ENCODE measurements at regions not wholly inside any gene's neighbourhood (a gene's known extent, or its start where the extent isn't known, plus 50 kb on each side); places are given as distances from the start of the nearest gene placed in this dataset.
"Not testable (repeated sequence)": the region's sequence is repeated elsewhere in the genome, so short reads cannot be mapped to it uniquely, and the experiment has no call there.

DNA sequence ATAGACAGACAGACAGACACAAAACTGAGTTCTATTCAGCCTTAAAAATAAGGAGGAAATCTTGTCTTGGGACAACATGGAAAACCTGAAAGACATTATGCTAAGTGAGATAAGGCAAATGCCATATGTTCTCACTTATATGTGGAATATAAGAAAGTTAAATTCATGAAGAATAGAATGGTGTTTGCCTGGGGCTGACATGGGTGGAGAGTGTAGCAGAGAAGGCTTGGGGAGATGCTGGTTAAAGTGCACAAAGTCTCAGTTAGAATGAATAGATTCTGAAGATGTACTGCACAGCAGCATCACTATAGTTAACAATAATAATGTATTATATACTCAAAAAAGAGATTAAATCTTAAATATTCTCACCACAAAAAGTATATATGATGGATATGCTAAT lies 355.5 kb downstream of the LRRIQ3 start:
- no peak for DNase-seq (ENCODE audit: low spot score)

DNA sequence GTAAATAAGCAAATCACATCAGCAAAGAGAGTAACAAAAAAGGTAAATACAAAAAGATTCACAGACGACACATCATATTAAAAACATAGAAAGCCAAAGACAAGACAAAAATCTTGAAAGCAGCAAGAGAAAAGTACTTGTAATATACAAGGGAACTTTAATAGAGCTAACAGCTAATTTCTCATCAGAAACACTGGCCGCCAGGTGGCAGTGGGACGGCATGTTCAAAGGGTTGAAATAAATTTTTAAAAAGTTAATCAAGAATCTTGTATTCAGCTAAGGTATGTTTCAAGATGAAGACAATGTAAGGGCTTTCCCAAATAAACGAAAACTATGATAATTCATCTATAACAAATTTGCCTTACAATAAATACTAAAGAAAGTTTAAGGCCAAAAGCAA lies 358.1 kb downstream of the LRRIQ3 start:
- peak; percentile 4 for DNase-seq (ENCODE audit: low spot score)

DNA sequence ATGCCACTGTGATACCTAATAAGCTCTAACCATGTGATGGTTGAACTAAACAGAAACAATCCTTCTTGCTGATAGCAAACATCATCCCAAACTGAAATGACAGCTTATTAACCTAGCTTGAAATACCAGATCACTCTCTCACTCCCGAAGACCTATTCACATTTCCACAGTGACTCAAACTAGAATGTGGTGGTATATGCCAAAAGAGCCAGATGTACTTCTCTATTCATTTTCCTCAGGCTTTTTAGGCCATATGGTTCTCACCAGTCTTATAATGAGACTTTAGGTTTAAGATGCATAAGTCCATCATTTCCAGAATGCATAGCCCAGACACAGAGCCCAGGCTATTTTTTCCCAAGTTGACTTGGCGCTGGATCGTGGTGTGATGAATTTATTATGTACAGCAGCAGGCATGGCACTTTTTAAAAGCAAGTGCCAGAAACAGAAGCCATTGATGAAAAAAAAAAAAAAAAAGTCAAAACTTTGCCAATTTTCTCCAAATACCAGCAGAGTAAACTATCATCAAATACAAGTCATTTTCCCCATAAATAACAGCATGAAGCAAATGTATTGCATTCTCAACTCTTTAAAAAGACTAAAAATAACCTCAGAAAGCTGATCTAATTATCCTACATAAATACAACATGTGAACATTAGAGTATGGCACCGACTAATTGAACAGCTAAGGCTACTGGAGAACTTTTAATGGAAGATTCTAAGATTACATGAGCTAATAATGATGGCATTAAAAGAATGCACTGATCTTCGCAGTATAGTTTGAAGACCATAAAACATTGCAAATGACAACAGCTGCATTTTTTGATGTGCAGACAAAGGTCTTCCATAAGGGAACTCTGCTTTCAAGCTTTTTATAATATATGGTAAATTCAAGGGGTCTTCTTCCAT lies 365.4 kb downstream of the LRRIQ3 start:
- no peak for DNase-seq (ENCODE audit: low spot score)

DNA sequence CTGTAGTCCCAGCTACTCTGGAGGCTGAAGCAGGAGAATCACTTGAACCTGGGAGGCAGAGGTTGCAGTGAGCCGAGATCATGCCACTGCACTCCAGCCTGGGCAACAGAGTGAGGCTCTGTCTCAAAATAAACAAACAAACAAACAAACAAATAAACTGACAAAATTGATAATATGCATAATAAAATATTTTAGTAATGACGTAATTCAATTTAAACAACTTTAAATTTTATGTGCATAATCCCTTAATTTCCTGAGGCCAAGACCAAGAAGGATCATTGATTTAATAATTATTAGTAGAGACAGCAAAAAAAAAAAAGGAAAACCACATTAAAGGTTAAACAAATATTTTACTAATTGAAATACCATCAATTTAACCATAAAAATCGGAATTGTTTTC lies 370.7 kb downstream of the LRRIQ3 start:
- DNase-seq (ENCODE audit: low spot score) = not testable (repeated sequence)

DNA sequence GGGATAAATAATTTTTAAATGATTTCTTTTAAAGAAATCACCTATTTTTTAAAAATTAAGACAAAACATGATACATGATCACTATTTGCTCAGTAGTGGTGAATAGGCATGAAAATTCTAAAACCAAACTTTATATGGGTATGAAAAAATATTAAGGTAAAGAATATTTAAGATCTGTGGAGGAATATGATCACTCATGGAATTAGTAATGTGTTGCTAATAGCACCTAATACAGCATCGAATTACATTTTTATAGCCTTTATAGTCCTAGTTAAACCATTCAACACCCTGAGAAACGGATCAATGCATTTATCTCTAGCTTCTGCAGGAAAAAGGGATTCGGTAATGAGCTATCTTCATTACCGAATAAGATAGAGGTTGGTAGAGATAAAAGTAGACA lies 373.9 kb downstream of the LRRIQ3 start:
- DNase-seq (ENCODE audit: low spot score) = no peak

GRCh38 chr1:73821520-73821919 lies 376.5 kb downstream of the LRRIQ3 start:
- no peak for DNase-seq (ENCODE audit: low spot score)

DNA sequence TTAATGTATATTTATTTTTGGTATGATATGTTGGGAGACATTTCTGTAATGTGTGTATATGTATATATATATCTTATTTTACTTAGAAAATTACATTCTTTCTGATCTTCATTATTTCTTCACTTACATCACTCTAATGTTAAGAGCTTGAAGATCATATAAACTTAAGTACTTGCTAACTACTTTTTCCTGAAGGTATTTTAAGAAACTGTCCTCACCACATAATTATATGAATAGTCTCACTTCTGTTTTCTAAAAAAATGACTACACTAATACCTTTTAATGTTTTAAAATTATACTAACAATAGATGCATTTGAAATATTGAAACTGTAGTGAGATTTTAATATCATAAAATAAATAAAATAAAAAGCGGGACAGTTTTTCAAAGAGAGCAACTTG lies 377.1 kb downstream of the LRRIQ3 start:
- no peak for DNase-seq (ENCODE audit: low spot score)

GRCh38 chr1:73813716-73814115 lies 384.3 kb downstream of the LRRIQ3 start:
- DNase-seq (ENCODE audit: low spot score) = no peak

- no peak for DNase-seq (ENCODE audit: low spot score)
Measured at GRCh38 chr1:73813236-73813635, 384.7 kb downstream of the LRRIQ3 start.

GRCh38 chr1:73811798-73812197 lies 386.2 kb downstream of the LRRIQ3 start:
- no peak for DNase-seq (ENCODE audit: low spot score)

DNA sequence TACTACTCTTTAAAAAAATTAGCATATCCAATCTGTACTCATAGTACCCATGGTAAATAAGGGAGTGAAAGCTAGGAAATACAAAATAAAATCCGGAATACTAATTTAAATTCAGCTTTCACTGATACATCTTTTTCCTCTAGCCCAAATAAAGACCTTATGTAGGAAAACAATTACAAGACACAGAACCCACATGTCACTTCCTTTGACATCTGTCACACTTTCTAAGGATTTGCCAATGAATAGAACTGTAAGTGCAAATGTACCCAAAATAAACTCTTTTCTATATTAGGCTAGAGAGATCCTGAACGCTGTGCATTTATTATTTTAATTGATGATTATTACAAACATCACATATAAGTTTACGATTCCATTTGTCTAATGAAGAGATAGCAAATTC lies 393.0 kb downstream of the LRRIQ3 start:
- DNase-seq (ENCODE audit: low spot score) = no peak

- no peak for DNase-seq (ENCODE audit: low spot score)
Measured at GRCh38 chr1:73803380-73803779, 394.6 kb downstream of the LRRIQ3 start.

- DNase-seq (ENCODE audit: low spot score) = no peak
Measured at GRCh38 chr1:73801912-73802429, 396.0 kb downstream of the LRRIQ3 start.

- no peak for DNase-seq (ENCODE audit: low spot score)
Measured at GRCh38 chr1:73800376-73800775, 397.6 kb downstream of the LRRIQ3 start.

GRCh38 chr1:73789965-73790364 lies 408.0 kb downstream of the LRRIQ3 start:
- no peak for DNase-seq (ENCODE audit: low spot score)

DNA sequence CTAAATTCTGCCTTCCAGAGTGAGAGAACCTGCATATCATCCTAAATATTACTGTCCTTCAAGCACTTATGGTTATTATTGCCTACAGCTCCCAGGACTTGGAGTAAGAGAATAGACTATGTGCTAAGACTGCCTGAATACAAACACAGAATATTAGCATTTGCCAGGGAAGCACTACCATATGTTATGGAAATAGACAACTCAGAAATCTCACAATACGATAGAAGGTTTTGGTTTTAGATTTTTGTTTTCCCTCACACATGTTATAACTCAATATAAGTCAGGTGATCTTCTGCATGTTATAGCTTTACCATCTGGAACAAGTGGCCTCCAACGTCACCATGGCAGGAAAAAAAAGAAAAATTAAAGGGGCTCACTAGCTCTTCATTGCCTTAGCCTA lies 413.9 kb downstream of the LRRIQ3 start:
- DNase-seq (ENCODE audit: low spot score) = no peak

DNA sequence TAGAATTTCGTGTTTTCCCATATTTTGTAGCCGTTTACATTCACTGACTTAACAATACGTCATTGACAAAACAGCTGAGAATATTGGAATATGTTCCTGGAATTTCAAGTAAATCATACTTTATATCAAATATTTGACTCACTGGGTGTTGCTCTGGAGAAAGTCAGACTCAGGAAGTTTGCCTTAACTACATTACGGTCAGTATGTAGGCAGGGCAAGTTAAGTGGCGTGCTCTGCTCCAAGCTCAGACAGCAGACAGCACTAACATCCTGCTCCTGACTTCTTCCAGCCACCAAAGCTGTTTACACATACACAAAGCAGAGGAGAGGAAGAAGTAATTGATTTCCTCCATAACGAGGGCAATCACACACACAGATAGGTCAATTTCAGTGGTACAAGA lies 414.6 kb downstream of the LRRIQ3 start:
- no peak for DNase-seq (ENCODE audit: low spot score)

DNA sequence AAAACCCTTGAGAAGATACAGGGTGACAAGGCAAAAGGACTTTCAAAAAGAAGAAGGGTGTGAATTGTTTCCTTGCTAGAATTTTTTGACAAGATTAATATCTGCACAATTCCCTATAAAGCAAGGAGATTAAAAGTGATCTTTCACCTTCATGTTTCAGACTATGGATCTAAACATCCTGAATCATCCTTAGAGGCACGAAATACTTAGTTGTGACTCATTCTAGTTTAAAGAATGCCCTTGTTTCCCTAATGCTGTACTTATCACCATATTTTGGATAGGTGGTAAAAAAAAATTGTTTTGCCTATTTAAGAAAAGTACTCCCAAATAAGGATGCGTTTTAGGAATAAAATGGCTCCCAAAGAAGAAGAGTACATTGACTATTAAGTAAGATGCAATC lies 415.1 kb downstream of the LRRIQ3 start:
- DNase-seq (ENCODE audit: low spot score) = no peak

DNA sequence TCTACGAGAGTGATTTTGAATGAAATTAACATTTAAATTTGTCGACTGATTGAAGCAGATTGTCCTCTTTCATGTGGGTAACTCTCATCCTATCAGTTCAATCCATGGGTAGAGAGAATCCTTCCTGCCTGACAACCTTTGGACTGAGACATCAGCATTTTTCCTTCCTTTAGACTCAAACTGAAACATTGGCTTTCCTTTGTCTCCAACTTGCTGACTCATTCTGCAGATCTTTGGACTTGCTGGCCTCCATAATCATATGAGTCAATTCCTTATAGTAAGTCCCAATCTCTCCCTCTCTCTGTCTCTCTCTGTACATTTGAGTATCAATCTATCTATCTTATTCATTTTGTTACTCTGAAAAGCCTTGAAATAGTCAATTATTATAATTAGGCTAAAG lies 416.7 kb downstream of the LRRIQ3 start:
- DNase-seq (ENCODE audit: low spot score) = no peak

DNA sequence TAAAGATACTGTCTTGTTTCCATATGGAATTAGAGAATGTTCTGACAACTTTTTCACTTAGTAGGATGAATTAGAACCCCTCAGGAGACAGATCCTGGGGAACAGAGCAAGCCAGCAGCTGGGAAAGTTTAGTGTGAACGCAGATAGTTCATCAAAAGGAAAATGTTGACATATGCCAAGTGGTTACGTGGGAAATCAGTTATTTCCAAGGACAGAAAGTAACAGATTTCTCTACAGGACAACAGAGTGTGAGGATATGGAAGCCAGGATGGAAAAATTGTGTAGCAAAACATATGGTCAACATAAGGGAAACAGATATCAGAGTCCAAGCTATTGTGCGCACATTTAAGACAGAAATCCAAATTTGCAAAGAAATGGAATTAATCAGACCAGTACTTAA lies 419.5 kb downstream of the LRRIQ3 start:
- no peak for DNase-seq (ENCODE audit: low spot score)

DNA sequence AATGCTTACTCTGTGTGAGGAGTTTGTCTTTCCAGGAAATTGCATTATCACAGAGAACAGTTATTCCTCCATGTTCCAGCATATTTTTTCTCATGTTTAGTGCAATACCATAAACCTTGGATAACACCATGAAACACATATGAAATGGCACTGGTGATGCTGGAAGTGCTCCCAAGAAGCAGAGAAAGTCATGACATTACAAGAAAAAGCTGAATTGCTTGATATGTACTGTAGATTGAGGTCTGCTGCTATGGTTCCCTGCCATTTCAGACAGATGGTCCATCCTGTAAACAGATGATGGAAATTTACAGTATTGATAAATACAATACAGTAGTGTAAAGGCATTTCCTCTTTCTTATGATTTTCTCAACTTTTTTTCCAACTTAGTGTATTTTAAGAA lies 422.1 kb downstream of the LRRIQ3 start:
- DNase-seq (ENCODE audit: low spot score) = no peak

DNA sequence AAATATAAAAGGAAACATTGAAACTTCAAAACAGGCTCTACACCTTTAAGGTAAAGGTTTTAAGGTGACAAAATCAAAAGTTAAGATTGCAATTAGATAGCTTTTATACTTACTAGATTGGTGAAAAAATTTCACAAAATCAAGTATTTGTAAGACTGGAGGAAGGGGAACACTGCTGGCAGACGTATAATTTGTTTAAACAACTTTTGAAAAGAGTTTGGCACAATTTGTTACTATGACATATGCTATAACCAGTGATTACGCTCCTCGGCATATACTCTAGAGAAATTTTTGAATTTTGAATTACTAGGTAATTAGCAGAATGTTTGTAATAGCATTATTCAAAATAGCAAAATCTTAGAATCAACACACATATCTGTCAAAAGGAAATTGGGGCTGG lies 425.0 kb downstream of the LRRIQ3 start:
- DNase-seq (ENCODE audit: low spot score) = no peak

GRCh38 chr1:73771396-73771795 lies 426.6 kb downstream of the LRRIQ3 start:
- DNase-seq (ENCODE audit: low spot score) = no peak
